ENCODE measurements at regions not wholly inside any gene's neighbourhood (a gene's known extent, or its start where the extent isn't known, plus 50 kb on each side); places are given as distances from the start of the nearest gene placed in this dataset.
A peak's percentile ranks its signal among the peaks of the same experiment; 100 is the strongest.

GRCh38 chr5:26148569-26149107, 889.7 kb downstream of the CDH9 start:
- H3K4me1 ChIP-seq (ENCODE audit: insufficient read depth) = no peaks in the 10 kb centered on the region
- TF ChIP-seq CTCF (IDR thresholded peaks at IDR 0.05; ENCODE audit: poor library complexity) = no peak
- no peak for TF ChIP-seq EZH2phosphoT487 (IDR thresholded peaks at IDR 0.05; ENCODE audit: low read depth, severe bottlenecking, unreplicated experiment)
- no peak for TF ChIP-seq EZH2 (IDR thresholded peaks at IDR 0.05; ENCODE audit: borderline replicate concordance)
- no peaks in the 10 kb centered on the region for H3K36me3 ChIP-seq (replicated peaks; ENCODE audit: insufficient read depth, low read depth)
- no peak overlapping the region for H3K4me2 ChIP-seq
- DNase-seq (ENCODE audit: low spot score) = peak; percentile 4
- H3K79me2 ChIP-seq = no peaks in the 10 kb centered on the region
- H4K20me1 ChIP-seq (ENCODE audit: insufficient read depth, poor library complexity, severe bottlenecking) = no peaks in the 10 kb centered on the region
- no peaks in the 10 kb centered on the region for H3K9me3 ChIP-seq (ENCODE audit: low read depth)
- 71% methylated on average over 7 of the region's 7 CpGs for WGBS (ENCODE audit: low lambda C conversion rate, missing lambda C conversion rate)
- no peak overlapping the region for H3K27ac ChIP-seq
- no peak overlapping the region for H3K4me3 ChIP-seq
- no peaks in the 10 kb centered on the region for H3K9me2 ChIP-seq (replicated peaks; ENCODE audit: insufficient read depth)
- H2AFZ ChIP-seq = no peak overlapping the region
- H3K27me3 ChIP-seq = no peaks in the 10 kb centered on the region

GRCh38 chr5:26143259-26143658, 895.1 kb downstream of the CDH9 start:
- H3K36me3 ChIP-seq (replicated peaks; ENCODE audit: insufficient read depth, low read depth) = no peaks in the 10 kb centered on the region
- H3K4me2 ChIP-seq = no peak overlapping the region
- no peaks in the 10 kb centered on the region for H4K20me1 ChIP-seq (ENCODE audit: insufficient read depth, poor library complexity, severe bottlenecking)
- TF ChIP-seq EZH2phosphoT487 (IDR thresholded peaks at IDR 0.05; ENCODE audit: low read depth, severe bottlenecking, unreplicated experiment) = no peak
- TF ChIP-seq CTCF (IDR thresholded peaks at IDR 0.05; ENCODE audit: poor library complexity) = no peak
- TF ChIP-seq EZH2 (IDR thresholded peaks at IDR 0.05; ENCODE audit: borderline replicate concordance) = no peak
- no peaks in the 10 kb centered on the region for H3K9me2 ChIP-seq (replicated peaks; ENCODE audit: insufficient read depth)
- WGBS (ENCODE audit: low lambda C conversion rate, missing lambda C conversion rate) = 79% methylated on average over 2 of the region's 2 CpGs
- H3K4me1 ChIP-seq (ENCODE audit: insufficient read depth) = no peaks in the 10 kb centered on the region
- no peaks in the 10 kb centered on the region for H3K27me3 ChIP-seq
- no peak overlapping the region for H3K4me3 ChIP-seq
- no peak for DNase-seq (ENCODE audit: low spot score)
- H2AFZ ChIP-seq = no peak overlapping the region
- no peaks in the 10 kb centered on the region for H3K79me2 ChIP-seq
- no peaks in the 10 kb centered on the region for H3K9me3 ChIP-seq (ENCODE audit: low read depth)
- H3K27ac ChIP-seq = no peak overlapping the region

- Histone ChIP-seq H3K9me3 (ENCODE audit: low read depth) (no peaks in the 10 kb centered on the region), H3K4me3 (no peak overlapping the region), H3K4me2 (no peak overlapping the region), H3K79me2 (no peaks in the 10 kb centered on the region), H2AFZ (no peak overlapping the region), H3K27ac (no peak overlapping the region), H3K4me1 (ENCODE audit: insufficient read depth) (no peaks in the 10 kb centered on the region), H3K9me2 (replicated peaks; ENCODE audit: insufficient read depth) (no peaks in the 10 kb centered on the region), H4K20me1 (ENCODE audit: insufficient read depth, poor library complexity, severe bottlenecking) (no peaks in the 10 kb centered on the region), H3K27me3 (no peaks in the 10 kb centered on the region), H3K36me3 (replicated peaks; ENCODE audit: insufficient read depth, low read depth) (no peaks in the 10 kb centered on the region)
- TF ChIP-seq EZH2phosphoT487 (IDR thresholded peaks at IDR 0.05; ENCODE audit: low read depth, severe bottlenecking, unreplicated experiment) = no peak
- no peak for TF ChIP-seq EZH2 (IDR thresholded peaks at IDR 0.05; ENCODE audit: borderline replicate concordance)
- TF ChIP-seq CTCF (IDR thresholded peaks at IDR 0.05; ENCODE audit: poor library complexity) = no peak
- WGBS (ENCODE audit: low lambda C conversion rate, missing lambda C conversion rate) = 63% methylated on average over 6 of the region's 6 CpGs
- DNase-seq (ENCODE audit: low spot score) = peak; percentile 15
Measured at GRCh38 chr5:26121338-26121737, 917.0 kb downstream of the CDH9 start.

- WGBS (ENCODE audit: low lambda C conversion rate, missing lambda C conversion rate) = 73% methylated on average over 2 of the region's 2 CpGs
- TF ChIP-seq CTCF (IDR thresholded peaks at IDR 0.05; ENCODE audit: poor library complexity) (no peak), EZH2 (IDR thresholded peaks at IDR 0.05; ENCODE audit: borderline replicate concordance) (no peak), EZH2phosphoT487 (IDR thresholded peaks at IDR 0.05; ENCODE audit: low read depth, severe bottlenecking, unreplicated experiment) (no peak)
- no peaks in the 10 kb centered on the region for H3K79me2 ChIP-seq
- H3K27me3 ChIP-seq = no peaks in the 10 kb centered on the region
- H2AFZ ChIP-seq = no peak overlapping the region
- DNase-seq (ENCODE audit: low spot score) = no peak
- no peaks in the 10 kb centered on the region for H3K4me1 ChIP-seq (ENCODE audit: insufficient read depth)
- no peaks in the 10 kb centered on the region for H3K36me3 ChIP-seq (replicated peaks; ENCODE audit: insufficient read depth, low read depth)
- no peaks in the 10 kb centered on the region for H3K9me2 ChIP-seq (replicated peaks; ENCODE audit: insufficient read depth)
- H4K20me1 ChIP-seq (ENCODE audit: insufficient read depth, poor library complexity, severe bottlenecking) = no peaks in the 10 kb centered on the region
- H3K9me3 ChIP-seq (ENCODE audit: low read depth) = no peaks in the 10 kb centered on the region
- H3K4me3 ChIP-seq = no peak overlapping the region
- no peak overlapping the region for H3K27ac ChIP-seq
- H3K4me2 ChIP-seq = no peak overlapping the region
Measured at GRCh38 chr5:26104175-26104574, 934.2 kb downstream of the CDH9 start.

All from hepatocyte (in vitro differentiated cells).